ENCODE measurements at regions not wholly inside any gene's neighbourhood (a gene's known extent, or its start where the extent isn't known, plus 50 kb on each side); places are given as distances from the start of the nearest gene placed in this dataset.
A peak's percentile ranks its signal among the peaks of the same experiment; 100 is the strongest.

GRCh38 chr2:149988361-149988760 lies 400.8 kb upstream of the MMADHC start:
- no peak for DNase-seq

GRCh38 chr2:149986861-149987260 lies 399.3 kb upstream of the MMADHC start:
- DNase-seq: no peak

GRCh38 chr2:149984311-149984710 lies 396.7 kb upstream of the MMADHC start:
- no peak for DNase-seq

GRCh38 chr2:149972066-149972465 lies 384.5 kb upstream of the MMADHC start:
- DNase-seq: peak; percentile 88

GRCh38 chr2:149954981-149955600 lies 367.5 kb upstream of the MMADHC start:
- DNase-seq: no peak

- DNase-seq: no peak
Measured at GRCh38 chr2:149953627-149954026, 366.1 kb upstream of the MMADHC start.

- no peak for DNase-seq
Measured at GRCh38 chr2:149931486-149931885, 343.9 kb upstream of the MMADHC start.

- DNase-seq: peak; percentile 80
Measured at GRCh38 chr2:149928011-149928410, 340.4 kb upstream of the MMADHC start.

- no peak for DNase-seq
Measured at GRCh38 chr2:149926149-149926548, 338.6 kb upstream of the MMADHC start.

GRCh38 chr2:149924549-149925213 lies 337.1 kb upstream of the MMADHC start:
- DNase-seq: no peak

GRCh38 chr2:149924028-149924427 lies 336.5 kb upstream of the MMADHC start:
- DNase-seq: no peak

GRCh38 chr2:149921911-149922616 lies 334.5 kb upstream of the MMADHC start:
- DNase-seq: no peak

- DNase-seq: no peak
Measured at GRCh38 chr2:149920389-149920788, 332.8 kb upstream of the MMADHC start.

GRCh38 chr2:149915151-149915550 lies 327.6 kb upstream of the MMADHC start:
- DNase-seq: no peak

- peak; percentile 85 for DNase-seq
Measured at GRCh38 chr2:149908726-149909683, 321.4 kb upstream of the MMADHC start.

GRCh38 chr2:149906886-149907285 lies 319.3 kb upstream of the MMADHC start:
- DNase-seq: no peak

- no peak for DNase-seq
Measured at GRCh38 chr2:149904352-149905175, 317.0 kb upstream of the MMADHC start.

GRCh38 chr2:149903626-149904025 lies 316.1 kb upstream of the MMADHC start:
- no peak for DNase-seq

- no peak for DNase-seq
Measured at GRCh38 chr2:149902081-149902480, 314.5 kb upstream of the MMADHC start.

GRCh38 chr2:149901231-149901859 lies 313.8 kb upstream of the MMADHC start:
- DNase-seq: no peak

- DNase-seq: no peak
Measured at GRCh38 chr2:149899390-149899789, 311.8 kb upstream of the MMADHC start.

- no peak for DNase-seq
Measured at GRCh38 chr2:149894760-149895159, 307.2 kb upstream of the MMADHC start.

Measured in NCI-H2171 (cell line).